Spleen (tissue), 11 donors: ENCODE measurements at regions not wholly inside any gene's neighbourhood (a gene's known extent, or its start where the extent isn't known, plus 50 kb on each side); places are given as distances from the start of the nearest gene placed in this dataset.

ENCODE experiments used
- DNase-seq: peaks from one replicate; pipeline ENCODE4 v3.0.0-alpha.2; 2020
- H3K27ac ChIP-seq, 8 donors: fragments of 200-600 bp; sonication (generic) in 7 of 8; 1 replicate in 4 of 8; 2 replicates in 4 of 8; pipeline versions ENCODE4 v1.5.0 to v1.8.0; 2016 to 2021; ENCODE audit warnings: inconsistent platforms in 4 of 8, mild to moderate bottlenecking in 4 of 8, moderate library complexity in 1 of 8
- H3K27me3 ChIP-seq, 7 donors: fragments of 200-600 bp; sonication (generic) in 6 of 7; replicated peaks in 1 of 7; 1 replicate in 4 of 7; 2 replicates in 3 of 7; pipeline versions ENCODE4 v1.5.0 to v1.8.0; 2016 to 2021; ENCODE audit warnings: inconsistent platforms in 3 of 7, mild to moderate bottlenecking in 1 of 7
- H3K36me3 ChIP-seq, 6 donors: fragments of 200-600 bp; sonication (generic) in 5 of 6; 1 replicate in 4 of 6; 2 replicates in 2 of 6; pipeline versions ENCODE4 v1.5.0 to v1.8.0; 2016 to 2021; ENCODE audit warnings: inconsistent platforms in 2 of 6
- H3K4me1 ChIP-seq, 6 donors: fragments of 200-600 bp; sonication (generic) in 5 of 6; 1 replicate in 3 of 6; 2 replicates in 3 of 6; pipeline versions ENCODE4 v1.5.0 to v1.8.0; 2016 to 2021; ENCODE audit warnings: inconsistent platforms in 3 of 6
- H3K4me3 ChIP-seq, 8 donors: fragments of 200-600 bp; sonication (generic) in 7 of 8; 1 replicate in 4 of 8; 2 replicates in 4 of 8; pipeline versions ENCODE4 v1.5.0 to v1.8.0; 2016 to 2021; ENCODE audit warnings: inconsistent platforms in 4 of 8, mild to moderate bottlenecking in 4 of 8, moderate library complexity in 2 of 8
- H3K9me3 ChIP-seq, 8 donors: fragments of 200-600 bp; sonication (generic) in 7 of 8; 1 replicate in 4 of 8; 2 replicates in 4 of 8; pipeline versions ENCODE4 v1.5.0 to v1.8.0; 2016 to 2021; ENCODE audit warnings: inconsistent platforms in 4 of 8
- CTCF ChIP-seq, 11 experiments: fragments of 200-600 bp in 7 of 11; fragments of 450-650 bp in 4 of 11; sonication (generic) in 4 of 11; IDR thresholded peaks in 8 of 11; conservative IDR thresholded peaks in 3 of 11; 1 replicate in 7 of 11; 2 replicates in 4 of 11; pipeline versions ENCODE4 v1.4.0 to v1.8.0; 2016 to 2021; ENCODE audit warnings: antibody characterized with exemption in 11 of 11, inconsistent platforms in 4 of 11, mild to moderate bottlenecking in 1 of 11
- POLR2A ChIP-seq, 3 donors: fragments of 450-650 bp; IDR thresholded peaks; one replicate each; pipeline ENCODE4 v1.5.1; 2017; ENCODE audit warnings: antibody characterized with exemption in 3 of 3, mild to moderate bottlenecking in 1 of 3
- POLR2AphosphoS5 ChIP-seq, 3 donors: sonication (generic); formaldehyde crosslinking; IDR thresholded peaks; one replicate each; pipeline ENCODE4 v1.5.1; 2017; ENCODE audit warnings: antibody characterized with exemption in 3 of 3
- WGBS, 5 donors: extraction: QIAGEN DNeasy Blood & Tissue Kit in 3 of 5; methylation state at CpG; one replicate each; pipeline versions ENCODE4 v1.1.5 to v1.1.7; 2013 to 2018; 5-methylcytosine and 5-hydroxymethylcytosine counted together
- intact Hi-C: fragments of 100-400 bp; cut with DNase I; formaldehyde crosslinking; loops from one replicate; pipeline ENCODE4 v1.15.0; 2023; ENCODE audit warnings: low total_unique reads
- donor health status: healthy with polysubstance abuse.
- donor health status: DM: no; HTN: no; CAD: no; lungs with moderate emphysema.
- donor health status: DM: no; HTN: no; CAD: no.
- donor health status: Bipolar disorder and iron deficiency.
- donor health status: healthy.
- donor health status: DM: no; HTN: no; CAD: no.
- donor health status: DM: yes; HTN: yes; CAD: no.

- peaks cover 0 to 4% (median under 1%) of the 10 kb centered on the region in 6 donors for H3K4me1 ChIP-seq
Measured at GRCh38 chr7:91338226-91339020, 74.2 kb downstream of the FZD1 start.

GRCh38 chr7:91342346-91342745 lies 78.1 kb downstream of the FZD1 start:
- 86 to 96% (median 94%) methylated on average over 9 of the region's 9 CpGs for WGBS, 5 donors
- no peaks in the 10 kb centered on the region for H3K9me3 ChIP-seq
- H3K27ac ChIP-seq = no peak overlapping the region
- intact Hi-C loops = no loop called here
- H3K27me3 ChIP-seq = no peaks in the 10 kb centered on the region
- H3K36me3 ChIP-seq = no peaks in the 10 kb centered on the region
- no peak for TF ChIP-seq POLR2AphosphoS5 (IDR thresholded peaks at IDR 0.05)
- no peak for TF ChIP-seq CTCF (IDR thresholded peaks at IDR 0.05 in 8 of 11, conservative IDR thresholded peaks at IDR 0.05 in 3 of 11)
- peaks cover 0 to 38% (median 16%) of the 10 kb centered on the region in 6 donors for H3K4me1 ChIP-seq
- no peak overlapping the region for H3K4me3 ChIP-seq
- no peak for DNase-seq

More at GRCh38 chr7:91338226-91339020, 74.2 kb downstream of the FZD1 start:
- Histone ChIP-seq H3K9me3 (no peaks in the 10 kb centered on the region), H3K27me3 (no peaks in the 10 kb centered on the region), H3K4me3 (no peak overlapping the region), H3K27ac (no peak overlapping the region), H3K36me3 (no peaks in the 10 kb centered on the region)
- no peak for DNase-seq
- 81 to 90% (median 85%) methylated on average over 3 of the region's 3 CpGs for WGBS, 5 donors
- intact Hi-C loops = no loop called here
- TF ChIP-seq POLR2AphosphoS5 (IDR thresholded peaks at IDR 0.05) = no peak
- no peak for TF ChIP-seq CTCF (IDR thresholded peaks at IDR 0.05 in 8 of 11, conservative IDR thresholded peaks at IDR 0.05 in 3 of 11)
- no peak for TF ChIP-seq POLR2A (IDR thresholded peaks at IDR 0.05)

GRCh38 chr7:91343420-91343960 lies 79.3 kb downstream of the FZD1 start:
- no peak for DNase-seq
- TF ChIP-seq POLR2AphosphoS5 (IDR thresholded peaks at IDR 0.05) (no peak), POLR2A (IDR thresholded peaks at IDR 0.05) (no peak), CTCF (IDR thresholded peaks at IDR 0.05 in 8 of 11, conservative IDR thresholded peaks at IDR 0.05 in 3 of 11) (no peak)
- H3K27ac ChIP-seq = no peak overlapping the region
- WGBS, 5 donors = 52 to 59% (median 56%) methylated on average over 4 of the region's 4 CpGs
- intact Hi-C loops = no loop called here
- no peaks in the 10 kb centered on the region for H3K36me3 ChIP-seq
- no peak overlapping the region for H3K4me3 ChIP-seq
- no peaks in the 10 kb centered on the region for H3K9me3 ChIP-seq
- peaks cover 0 to 43% (median 19%) of the 10 kb centered on the region in 6 donors for H3K4me1 ChIP-seq
- H3K27me3 ChIP-seq = no peaks in the 10 kb centered on the region

GRCh38 chr7:91343996-91344629 lies 79.9 kb downstream of the FZD1 start:
- no peak overlapping the region for H3K27ac ChIP-seq
- H3K27me3 ChIP-seq = no peaks in the 10 kb centered on the region
- no peaks in the 10 kb centered on the region for H3K9me3 ChIP-seq
- no peak overlapping the region for H3K4me3 ChIP-seq
- DNase-seq = no peak
- no peak for TF ChIP-seq CTCF (IDR thresholded peaks at IDR 0.05 in 8 of 11, conservative IDR thresholded peaks at IDR 0.05 in 3 of 11)
- no peak for TF ChIP-seq POLR2AphosphoS5 (IDR thresholded peaks at IDR 0.05)
- TF ChIP-seq POLR2A (IDR thresholded peaks at IDR 0.05) = no peak
- intact Hi-C loops = no loop called here
- 58 to 78% (median 69%) methylated on average over 6 of the region's 6 CpGs for WGBS, 5 donors
- peaks cover 0 to 48% (median 21%) of the 10 kb centered on the region in 6 donors for H3K4me1 ChIP-seq
- H3K36me3 ChIP-seq = no peaks in the 10 kb centered on the region
